WTC11 (cell line): ENCODE measurements at regions not wholly inside any gene's neighbourhood (a gene's known extent, or its start where the extent isn't known, plus 50 kb on each side); places are given as distances from the start of the nearest gene placed in this dataset.

Source experiments
- ATAC-seq: fragments of 200-7000 bp; cut with Tn5 transposase; 2 replicates; pipeline ENCODE4 v1.10.0; 2021; ENCODE audit warnings: mild to moderate bottlenecking, moderate library complexity
- CTCF ChIA-PET: fragments of 300-600 bp; sonication (Branson Sonifier 250); formaldehyde crosslinking; loops from one replicate; lab custom pipeline; 2021; ENCODE audit warnings: antibody characterized with exemption; lab: Charles Lee
- POLR2A ChIA-PET: fragments of 350-600 bp; sonication (Branson Sonifier 250); formaldehyde crosslinking; loops from one replicate; lab custom pipeline; 2021; ENCODE audit warnings: antibody characterized with exemption; lab: Charles Lee
- DNase-seq: peaks from one replicate; pipeline ENCODE4 v3.0.0; 2021; ENCODE audit warnings: low spot score
- H3K27ac Mint-ChIP-seq: 2 replicates; pipeline ENCODE4 v1.8.0; 2021; ENCODE audit warnings: mixed read lengths
- H3K27me3 Mint-ChIP-seq: 2 replicates; pipeline ENCODE4 v1.8.0; 2021; ENCODE audit warnings: low read depth, mild to moderate bottlenecking, moderate library complexity, mixed read lengths
- H3K36me3 Mint-ChIP-seq: 2 replicates; pipeline ENCODE4 v1.8.0; 2021; ENCODE audit warnings: mixed read lengths
- H3K4me1 Mint-ChIP-seq: 2 replicates; pipeline ENCODE4 v1.8.0; 2022; ENCODE audit warnings: mixed read lengths
- H3K4me3 Mint-ChIP-seq: 2 replicates; pipeline ENCODE4 v1.8.0; 2021; ENCODE audit warnings: mild to moderate bottlenecking, moderate library complexity, mixed read lengths
- H3K9me3 Mint-ChIP-seq: 2 replicates; pipeline ENCODE4 v1.8.0; 2021; ENCODE audit warnings: mixed read lengths
- CBFB ChIP-seq: sonication (generic); formaldehyde crosslinking; IDR thresholded peaks from 2 replicates; pipeline ENCODE4 v1.8.1; 2022; ENCODE audit warnings: mild to moderate bottlenecking, low read depth, missing genetic modification reagents
- CREM ChIP-seq: sonication (generic); formaldehyde crosslinking; IDR thresholded peaks from 2 replicates; pipeline ENCODE4 v1.8.1; 2022; ENCODE audit warnings: mild to moderate bottlenecking, missing genetic modification reagents, moderate library complexity
- E2F5 ChIP-seq: sonication (generic); formaldehyde crosslinking; IDR thresholded peaks from 2 replicates; pipeline ENCODE4 v1.8.1; 2022; ENCODE audit warnings: mild to moderate bottlenecking, moderate library complexity, missing genetic modification reagents
- ERG ChIP-seq: fragments of 250-450 bp; sonication (Bioruptor Pico); IDR thresholded peaks from 2 replicates; pipeline ENCODE4 v1.8.0; 2021; ENCODE audit warnings: mild to moderate bottlenecking
- ESRRA ChIP-seq: sonication (generic); formaldehyde crosslinking; IDR thresholded peaks from 2 replicates; pipeline ENCODE4 v1.8.1; 2022; ENCODE audit warnings: mild to moderate bottlenecking, missing genetic modification reagents, borderline replicate concordance
- FOXK1 ChIP-seq: sonication (generic); formaldehyde crosslinking; IDR thresholded peaks from 2 replicates; pipeline ENCODE4 v1.8.0; 2022; ENCODE audit warnings: mild to moderate bottlenecking, moderate library complexity, missing genetic modification reagents
- HMGXB4 ChIP-seq: sonication (generic); formaldehyde crosslinking; IDR thresholded peaks from 2 replicates; pipeline ENCODE4 v1.8.1; 2023; ENCODE audit warnings: mild to moderate bottlenecking, moderate library complexity, missing genetic modification reagents
- JAZF1 ChIP-seq: fragments of 250-450 bp; sonication (Bioruptor Pico); IDR thresholded peaks from 2 replicates; pipeline ENCODE4 v1.9.0; 2021; ENCODE audit warnings: moderate library complexity, mild to moderate bottlenecking, inconsistent platforms
- NFATC4 ChIP-seq: fragments of 250-450 bp; sonication (Bioruptor Pico); IDR thresholded peaks from 2 replicates; pipeline ENCODE4 v1.9.0; 2021; ENCODE audit warnings: mild to moderate bottlenecking
- TF ChIP-seq, protein P1 (sequence below): fragments of 250-450 bp; sonication (Bioruptor Pico); IDR thresholded peaks from 2 replicates; pipeline ENCODE4 v1.9.0; 2021; ENCODE audit warnings: mild to moderate bottlenecking, borderline replicate concordance
- TF ChIP-seq, protein P2 (sequence below): sonication (generic); formaldehyde crosslinking; IDR thresholded peaks from 2 replicates; pipeline ENCODE4 v1.8.1; 2023; ENCODE audit warnings: mild to moderate bottlenecking, missing genetic modification reagents, borderline replicate concordance
- TF ChIP-seq, protein P3 (sequence below): sonication (generic); formaldehyde crosslinking; IDR thresholded peaks from 2 replicates; pipeline ENCODE4 v1.8.1; 2022; ENCODE audit warnings: missing genetic modification reagents, borderline replicate concordance

- TF ChIP-seq, protein P1, sequence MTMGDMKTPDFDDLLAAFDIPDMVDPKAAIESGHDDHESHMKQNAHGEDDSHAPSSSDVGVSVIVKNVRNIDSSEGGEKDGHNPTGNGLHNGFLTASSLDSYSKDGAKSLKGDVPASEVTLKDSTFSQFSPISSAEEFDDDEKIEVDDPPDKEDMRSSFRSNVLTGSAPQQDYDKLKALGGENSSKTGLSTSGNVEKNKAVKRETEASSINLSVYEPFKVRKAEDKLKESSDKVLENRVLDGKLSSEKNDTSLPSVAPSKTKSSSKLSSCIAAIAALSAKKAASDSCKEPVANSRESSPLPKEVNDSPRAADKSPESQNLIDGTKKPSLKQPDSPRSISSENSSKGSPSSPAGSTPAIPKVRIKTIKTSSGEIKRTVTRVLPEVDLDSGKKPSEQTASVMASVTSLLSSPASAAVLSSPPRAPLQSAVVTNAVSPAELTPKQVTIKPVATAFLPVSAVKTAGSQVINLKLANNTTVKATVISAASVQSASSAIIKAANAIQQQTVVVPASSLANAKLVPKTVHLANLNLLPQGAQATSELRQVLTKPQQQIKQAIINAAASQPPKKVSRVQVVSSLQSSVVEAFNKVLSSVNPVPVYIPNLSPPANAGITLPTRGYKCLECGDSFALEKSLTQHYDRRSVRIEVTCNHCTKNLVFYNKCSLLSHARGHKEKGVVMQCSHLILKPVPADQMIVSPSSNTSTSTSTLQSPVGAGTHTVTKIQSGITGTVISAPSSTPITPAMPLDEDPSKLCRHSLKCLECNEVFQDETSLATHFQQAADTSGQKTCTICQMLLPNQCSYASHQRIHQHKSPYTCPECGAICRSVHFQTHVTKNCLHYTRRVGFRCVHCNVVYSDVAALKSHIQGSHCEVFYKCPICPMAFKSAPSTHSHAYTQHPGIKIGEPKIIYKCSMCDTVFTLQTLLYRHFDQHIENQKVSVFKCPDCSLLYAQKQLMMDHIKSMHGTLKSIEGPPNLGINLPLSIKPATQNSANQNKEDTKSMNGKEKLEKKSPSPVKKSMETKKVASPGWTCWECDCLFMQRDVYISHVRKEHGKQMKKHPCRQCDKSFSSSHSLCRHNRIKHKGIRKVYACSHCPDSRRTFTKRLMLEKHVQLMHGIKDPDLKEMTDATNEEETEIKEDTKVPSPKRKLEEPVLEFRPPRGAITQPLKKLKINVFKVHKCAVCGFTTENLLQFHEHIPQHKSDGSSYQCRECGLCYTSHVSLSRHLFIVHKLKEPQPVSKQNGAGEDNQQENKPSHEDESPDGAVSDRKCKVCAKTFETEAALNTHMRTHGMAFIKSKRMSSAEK (CRISPR knock-in tag) = no peak
- no peak for TF ChIP-seq FOXK1
- TF ChIP-seq CREM (CRISPR knock-in tag) = no peak
- no peak for TF ChIP-seq ERG
Observed at GRCh38 chr3:72230774-72231379, 445.9 kb upstream of the PROK2 start (continued).

DNA sequence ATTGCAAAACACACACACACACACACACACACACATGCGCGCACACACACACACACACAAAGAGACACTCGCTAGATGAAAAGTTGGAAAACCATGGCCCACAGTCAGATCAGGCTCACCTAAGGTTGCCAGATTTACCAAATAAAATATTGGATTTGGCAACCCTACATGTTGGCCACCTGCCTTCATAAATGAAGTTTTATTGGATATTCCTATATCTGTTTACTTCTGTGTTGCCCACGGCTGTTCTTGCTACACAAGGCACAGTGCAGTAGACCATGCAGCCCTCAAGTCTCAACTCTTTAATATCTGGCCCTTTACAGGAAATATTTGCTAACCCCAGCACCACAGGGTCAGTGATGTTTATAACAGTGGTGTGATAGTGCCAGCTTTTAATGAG, 445.0 kb upstream of the PROK2 start:
- TF ChIP-seq, protein P2, sequence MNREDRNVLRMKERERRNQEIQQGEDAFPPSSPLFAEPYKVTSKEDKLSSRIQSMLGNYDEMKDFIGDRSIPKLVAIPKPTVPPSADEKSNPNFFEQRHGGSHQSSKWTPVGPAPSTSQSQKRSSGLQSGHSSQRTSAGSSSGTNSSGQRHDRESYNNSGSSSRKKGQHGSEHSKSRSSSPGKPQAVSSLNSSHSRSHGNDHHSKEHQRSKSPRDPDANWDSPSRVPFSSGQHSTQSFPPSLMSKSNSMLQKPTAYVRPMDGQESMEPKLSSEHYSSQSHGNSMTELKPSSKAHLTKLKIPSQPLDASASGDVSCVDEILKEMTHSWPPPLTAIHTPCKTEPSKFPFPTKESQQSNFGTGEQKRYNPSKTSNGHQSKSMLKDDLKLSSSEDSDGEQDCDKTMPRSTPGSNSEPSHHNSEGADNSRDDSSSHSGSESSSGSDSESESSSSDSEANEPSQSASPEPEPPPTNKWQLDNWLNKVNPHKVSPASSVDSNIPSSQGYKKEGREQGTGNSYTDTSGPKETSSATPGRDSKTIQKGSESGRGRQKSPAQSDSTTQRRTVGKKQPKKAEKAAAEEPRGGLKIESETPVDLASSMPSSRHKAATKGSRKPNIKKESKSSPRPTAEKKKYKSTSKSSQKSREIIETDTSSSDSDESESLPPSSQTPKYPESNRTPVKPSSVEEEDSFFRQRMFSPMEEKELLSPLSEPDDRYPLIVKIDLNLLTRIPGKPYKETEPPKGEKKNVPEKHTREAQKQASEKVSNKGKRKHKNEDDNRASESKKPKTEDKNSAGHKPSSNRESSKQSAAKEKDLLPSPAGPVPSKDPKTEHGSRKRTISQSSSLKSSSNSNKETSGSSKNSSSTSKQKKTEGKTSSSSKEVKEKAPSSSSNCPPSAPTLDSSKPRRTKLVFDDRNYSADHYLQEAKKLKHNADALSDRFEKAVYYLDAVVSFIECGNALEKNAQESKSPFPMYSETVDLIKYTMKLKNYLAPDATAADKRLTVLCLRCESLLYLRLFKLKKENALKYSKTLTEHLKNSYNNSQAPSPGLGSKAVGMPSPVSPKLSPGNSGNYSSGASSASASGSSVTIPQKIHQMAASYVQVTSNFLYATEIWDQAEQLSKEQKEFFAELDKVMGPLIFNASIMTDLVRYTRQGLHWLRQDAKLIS (CRISPR knock-in tag) = no peak
- no peak for TF ChIP-seq E2F5 (CRISPR knock-in tag)
- TF ChIP-seq, protein P3, sequence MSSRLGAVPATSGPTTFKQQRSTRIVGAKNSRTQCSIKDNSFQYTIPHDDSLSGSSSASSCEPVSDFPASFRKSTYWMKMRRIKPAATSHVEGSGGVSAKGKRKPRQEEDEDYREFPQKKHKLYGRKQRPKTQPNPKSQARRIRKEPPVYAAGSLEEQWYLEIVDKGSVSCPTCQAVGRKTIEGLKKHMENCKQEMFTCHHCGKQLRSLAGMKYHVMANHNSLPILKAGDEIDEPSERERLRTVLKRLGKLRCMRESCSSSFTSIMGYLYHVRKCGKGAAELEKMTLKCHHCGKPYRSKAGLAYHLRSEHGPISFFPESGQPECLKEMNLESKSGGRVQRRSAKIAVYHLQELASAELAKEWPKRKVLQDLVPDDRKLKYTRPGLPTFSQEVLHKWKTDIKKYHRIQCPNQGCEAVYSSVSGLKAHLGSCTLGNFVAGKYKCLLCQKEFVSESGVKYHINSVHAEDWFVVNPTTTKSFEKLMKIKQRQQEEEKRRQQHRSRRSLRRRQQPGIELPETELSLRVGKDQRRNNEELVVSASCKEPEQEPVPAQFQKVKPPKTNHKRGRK (CRISPR knock-in tag) = no peak
- TF ChIP-seq JAZF1 (CRISPR knock-in tag) = no peak
- TF ChIP-seq NFATC4 = no peak
- no peak for TF ChIP-seq HMGXB4 (CRISPR knock-in tag)
- no peak for TF ChIP-seq ESRRA (CRISPR knock-in tag)
- no peak for TF ChIP-seq CBFB (CRISPR knock-in tag)
- H3K27me3 Mint-ChIP-seq = peaks cover 8% of the 10 kb centered on the region
- no peak overlapping the region for H3K27ac Mint-ChIP-seq
- no peak overlapping the region for H3K4me3 Mint-ChIP-seq
- H3K4me1 Mint-ChIP-seq = peaks cover 6% of the 10 kb centered on the region
- CTCF ChIA-PET = no interaction called here
- DNase-seq = no peak
- peaks cover 26% of the 10 kb centered on the region for H3K9me3 Mint-ChIP-seq
- no peak for ATAC-seq
- peaks cover 12% of the 10 kb centered on the region for H3K36me3 Mint-ChIP-seq
- POLR2A ChIA-PET = no interaction called here
